ENCODE measurements at regions not wholly inside any gene's neighbourhood (a gene's known extent, or its start where the extent isn't known, plus 50 kb on each side); places are given as distances from the start of the nearest gene placed in this dataset.

DNA sequence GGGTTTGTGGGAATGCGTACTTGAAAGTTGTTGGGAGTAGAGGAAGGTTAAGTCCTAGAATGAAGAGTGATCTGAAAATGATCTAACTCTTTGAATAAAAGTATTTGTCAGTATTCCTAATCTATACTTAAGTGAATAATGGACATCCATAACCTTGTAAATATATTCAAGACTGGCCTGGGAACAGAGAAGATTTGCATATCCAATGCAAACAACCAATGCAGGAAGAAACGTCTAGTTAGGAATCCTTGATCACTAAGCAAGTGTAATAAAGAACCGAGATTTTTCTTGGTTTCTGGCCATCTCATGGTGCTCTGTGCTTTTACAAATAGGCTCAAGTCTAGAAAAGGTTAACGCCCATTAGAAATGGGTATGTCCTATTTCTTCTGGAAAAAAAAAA, 157.1 kb downstream of the RAB11FIP2 start:
- DNase-seq (ENCODE audit: low read depth, low spot score) (no peak), ATAC-seq (no peak)
- H3K4me3 ChIP-seq (replicated peaks in 1 of 2; ENCODE audit: low read depth in 1 of 2, low read length in 2 of 2): no peak overlapping the region
- no peak overlapping the region for H3K27ac ChIP-seq (ENCODE audit: low read depth, low read length)
- H3K27me3 ChIP-seq (ENCODE audit: insufficient read depth, low read length): peaks cover 77% of the 10 kb centered on the region
- no peaks in the 10 kb centered on the region for H3K36me3 ChIP-seq (ENCODE audit: control insufficient read depth in 1 of 2, insufficient read depth in 2 of 2, low read length in 2 of 2)
- no peaks in the 10 kb centered on the region for H4K20me1 ChIP-seq (ENCODE audit: insufficient read depth)
- H3K9me2 ChIP-seq (ENCODE audit: insufficient read depth): no peaks in the 10 kb centered on the region
- BruUV-seq (replicated peaks): no TSS peak
- POLR2A ChIA-PET: no interaction called here
- no peaks in the 10 kb centered on the region for H3K4me1 ChIP-seq (ENCODE audit: control insufficient read depth in 1 of 2, insufficient read depth in 2 of 2, low read length in 2 of 2)
- no peaks in the 10 kb centered on the region for H3K79me2 ChIP-seq (ENCODE audit: insufficient read depth, low read length)
- RAD21 ChIA-PET (ENCODE audit: low non-redundant PET in 1 of 2, low total read pairs in 2 of 2, uncharacterized antibody in 2 of 2, unreplicated experiment in 2 of 2): no interaction called here
- no peak overlapping the region for H3K9ac ChIP-seq (ENCODE audit: low read length)
- no peak overlapping the region for H2AFZ ChIP-seq (ENCODE audit: low read depth, low read length, poor library complexity, severe bottlenecking)
- CTCF ChIA-PET: no interaction called here
- TF ChIP-seq TCF7L2 (IDR thresholded peaks at IDR 0.05; ENCODE audit: borderline replicate concordance, extremely low read depth, insufficient read depth, insufficient read length) (no peak), EGR1 (IDR thresholded peaks at IDR 0.05; ENCODE audit: low read depth) (no peak), YY1 (IDR thresholded peaks at IDR 0.05; ENCODE audit: extremely low read depth, insufficient replicate concordance, low read depth, low read length) (no peak), SIN3A (IDR thresholded peaks at IDR 0.05; ENCODE audit: low read depth) (no peak)
- intact Hi-C loops (cut with micrococcal nuclease): no loop called here
- H3K4me2 ChIP-seq (ENCODE audit: low read length): no peak overlapping the region
- H3K9me3 ChIP-seq (ENCODE audit: control insufficient read depth in 1 of 2, insufficient read depth in 1 of 2, low read depth in 1 of 2, low read length in 2 of 2): no peaks in the 10 kb centered on the region

DNA sequence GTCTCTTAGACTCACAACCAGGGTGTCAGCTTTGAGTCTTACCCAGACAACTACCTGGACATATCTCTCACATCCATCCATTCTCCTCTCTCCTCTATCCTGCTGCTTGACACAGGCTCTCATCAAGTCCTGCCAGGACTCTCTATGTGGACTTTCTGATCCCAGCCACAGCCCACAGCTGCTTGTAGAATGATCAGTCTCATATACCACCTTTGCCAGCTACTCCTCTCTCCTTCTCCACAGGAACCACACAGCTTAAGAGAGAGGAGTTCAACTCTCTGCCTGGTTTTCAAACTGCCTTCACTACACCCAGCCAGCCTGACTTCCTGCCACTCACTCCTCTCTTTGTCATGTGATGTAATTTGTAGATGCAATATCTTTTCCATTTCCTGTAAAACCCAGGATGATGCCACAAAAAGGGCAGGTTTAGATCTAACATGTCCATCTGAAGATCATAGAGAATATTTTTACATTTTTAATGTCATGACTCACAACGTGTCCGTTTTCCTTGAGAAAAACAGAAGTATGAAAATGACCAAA, 154.0 kb downstream of the RAB11FIP2 start:
- Histone ChIP-seq H3K36me3 (ENCODE audit: control insufficient read depth in 1 of 2, insufficient read depth in 2 of 2, low read length in 2 of 2) (no peaks in the 10 kb centered on the region), H3K79me2 (ENCODE audit: insufficient read depth, low read length) (no peaks in the 10 kb centered on the region), H3K4me2 (ENCODE audit: low read length) (no peak overlapping the region), H3K4me1 (ENCODE audit: control insufficient read depth in 1 of 2, insufficient read depth in 2 of 2, low read length in 2 of 2) (no peaks in the 10 kb centered on the region), H3K27me3 (ENCODE audit: insufficient read depth, low read length) (peaks cover 61% of the 10 kb centered on the region), H3K4me3 (replicated peaks in 1 of 2; ENCODE audit: low read depth in 1 of 2, low read length in 2 of 2) (no peak overlapping the region), H4K20me1 (ENCODE audit: insufficient read depth) (no peaks in the 10 kb centered on the region), H3K9me2 (ENCODE audit: insufficient read depth) (no peaks in the 10 kb centered on the region; the same call in 1 of the 2 replicates), H3K9ac (ENCODE audit: low read length) (no peak overlapping the region), H3K9me3 (ENCODE audit: control insufficient read depth in 1 of 2, insufficient read depth in 1 of 2, low read depth in 1 of 2, low read length in 2 of 2) (no peaks in the 10 kb centered on the region), H3K27ac (ENCODE audit: low read depth, low read length) (no peak overlapping the region), H2AFZ (ENCODE audit: low read depth, low read length, poor library complexity, severe bottlenecking) (no peak overlapping the region)
- ChIA-PET CTCF (no interaction called here), RAD21 (ENCODE audit: low non-redundant PET in 1 of 2, low total read pairs in 2 of 2, uncharacterized antibody in 2 of 2, unreplicated experiment in 2 of 2) (no interaction called here), POLR2A (no interaction called here)
- DNase-seq (ENCODE audit: low read depth, low spot score): no peak
- BruUV-seq (replicated peaks): no TSS peak
- ATAC-seq: no peak
- TF ChIP-seq POLR2A (IDR thresholded peaks at IDR 0.05; ENCODE audit: borderline replicate concordance, extremely low read depth, insufficient read depth, insufficient read length): no peak
- no peak for TF ChIP-seq FOSL1 (IDR thresholded peaks at IDR 0.05; ENCODE audit: low read depth)
- TF ChIP-seq ZNF274 (IDR thresholded peaks at IDR 0.05; ENCODE audit: low read depth, low read length): no peak
- no peak for TF ChIP-seq EGR1 (IDR thresholded peaks at IDR 0.05; ENCODE audit: low read depth)
- TF ChIP-seq TCF7L2 (IDR thresholded peaks at IDR 0.05; ENCODE audit: borderline replicate concordance, extremely low read depth, insufficient read depth, insufficient read length): no peak
- intact Hi-C loops (cut with micrococcal nuclease): no loop called here
